HepG2 (cell line): ENCODE measurements at regions not wholly inside any gene's neighbourhood (a gene's known extent, or its start where the extent isn't known, plus 50 kb on each side); places are given as distances from the start of the nearest gene placed in this dataset.

ENCODE experiments used
- ATAC-seq: fragments of 200-7000 bp; cut with Tn5 transposase; 3 replicates; pipeline ENCODE4 v1.9.1; 2020; ENCODE audit warnings: mild to moderate bottlenecking, moderate library complexity
- BruUV-seq: library from RNA; stranded (reverse); fragments of 400-500 nt; replicated peaks from 2 replicates; lab custom pipeline; 2021; lab: Mats Ljungman, UMichigan
- CTCF ChIA-PET: fragments of 300-600 bp; formaldehyde crosslinking; extraction: SDS; loops from one replicate; lab custom pipeline; 2021; ENCODE audit warnings: low total read pairs, inconsistent platforms, low intra/inter-chr PET ratio; lab: Yijun Ruan, JAX
- POLR2A ChIA-PET: fragments of 350-600 bp; sonication (Branson Sonifier 250); formaldehyde crosslinking; loops from one replicate; lab custom pipeline; 2020; ENCODE audit warnings: antibody characterized with exemption, inconsistent platforms; lab: Yijun Ruan, JAX
- DNase-seq: peaks from one replicate; pipeline ENCODE4 v3.0.0-alpha.2; 2015; ENCODE audit warnings: low spot score
- FAIRE-seq: peaks from 3 replicates; lab custom pipeline; 2011; peaks lifted over from hg19 to GRCh38; lab: Jason Lieb, UNC
- H2AFZ ChIP-seq: one replicate; pipeline ENCODE4 v1.6.1; 2011; ENCODE audit warnings: low read length, inconsistent platforms
- H3K27ac ChIP-seq: fragments of 300-600 bp; 3 replicates; pipeline ENCODE4 v1.8.0; 2011; ENCODE audit warnings: mixed run types, mild to moderate bottlenecking, mixed read lengths, low read length, inconsistent platforms; ENCODE audit not compliant: insufficient read depth; ENCODE audit errors: extremely low read length
- H3K27me3 ChIP-seq, 2 experiments: fragments of 200-600 bp in 1 of 2; 2 replicates in 1 of 2; 3 replicates in 1 of 2; pipeline versions ENCODE4 v1.6.0 to v1.8.0; 2011; ENCODE audit warnings: low read length in 2 of 2, mild to moderate bottlenecking in 2 of 2, moderate library complexity in 2 of 2, inconsistent platforms in 1 of 2; ENCODE audit not compliant: insufficient read depth in 2 of 2, control insufficient read depth in 1 of 2
- H3K36me3 ChIP-seq, 2 experiments: fragments of 200-600 bp in 1 of 2; replicated peaks in 1 of 2; 2 replicates in 1 of 2; 3 replicates in 1 of 2; pipeline versions ENCODE4 v1.5.1 to v1.8.0; 2011; ENCODE audit warnings: low read length in 2 of 2, inconsistent platforms in 1 of 2; ENCODE audit not compliant: insufficient read depth in 2 of 2, control insufficient read depth in 1 of 2
- H3K4me1 ChIP-seq: 2 replicates; pipeline ENCODE4 v1.5.1; 2012; ENCODE audit warnings: low read length, inconsistent platforms; ENCODE audit not compliant: insufficient read depth
- H3K4me2 ChIP-seq: 2 replicates; pipeline ENCODE4 v1.6.0; 2011; ENCODE audit warnings: low read depth, low read length, inconsistent platforms
- H3K4me3 ChIP-seq, 3 experiments: fragments of 200-600 bp in 1 of 3; sonication (generic), shearing (Covaris generic) in 1 of 3; replicated peaks in 1 of 3; 2 replicates each; pipeline ENCODE4 v1.5.1; 2011 to 2016; ENCODE audit warnings: low read length in 3 of 3, inconsistent platforms in 2 of 3, low read depth in 2 of 3, mild to moderate bottlenecking in 2 of 3, control low read depth in 1 of 3, mixed read lengths in 1 of 3; ENCODE audit not compliant: insufficient read depth in 1 of 3
- H3K79me2 ChIP-seq: one replicate; pipeline ENCODE4 v1.6.1; 2011; ENCODE audit warnings: low read length, inconsistent platforms; ENCODE audit not compliant: insufficient read depth
- H3K9ac ChIP-seq: 2 replicates; pipeline ENCODE4 v1.6.0; 2011; ENCODE audit warnings: mild to moderate bottlenecking, low read depth, low read length, inconsistent platforms; ENCODE audit not compliant: insufficient read depth
- H3K9me3 ChIP-seq: 2 replicates; pipeline ENCODE4 v1.5.1; 2012; ENCODE audit warnings: mild to moderate bottlenecking, low read length
- H4K20me1 ChIP-seq: 2 replicates; pipeline ENCODE4 v1.6.0; 2011; ENCODE audit warnings: inconsistent platforms, mild to moderate bottlenecking, low read length, moderate library complexity; ENCODE audit not compliant: insufficient read depth
- CCAR2 ChIP-seq: fragments of 200-400 bp; formaldehyde crosslinking; optimal IDR thresholded peaks from 2 replicates; pipeline ENCODE3; 2018; ENCODE audit warnings: low read depth, mild to moderate bottlenecking, low read length, moderate library complexity
- GLI4 ChIP-seq: sonication (generic); formaldehyde crosslinking; IDR thresholded peaks from 2 replicates; pipeline ENCODE4 v1.5.1; 2020; ENCODE audit warnings: missing genetic modification reagents, mild to moderate bottlenecking, moderate library complexity, borderline replicate concordance
- HOXA5 ChIP-seq: sonication (generic); formaldehyde crosslinking; IDR thresholded peaks from 2 replicates; pipeline ENCODE4 v1.4.0; 2020; ENCODE audit warnings: missing genetic modification reagents
- MAFF ChIP-seq: IDR thresholded peaks from 2 replicates; pipeline ENCODE4 v1.6.1; 2011; ENCODE audit warnings: low read depth, low read length, improper control_type of control experiment
- MAFK ChIP-seq, 2 experiments: IDR thresholded peaks in 1 of 2; conservative IDR thresholded peaks in 1 of 2; 2 replicates each; pipeline ENCODE4 v1.6.1; 2011; ENCODE audit warnings: improper control_type of control experiment in 2 of 2, low read length in 2 of 2
- RELA ChIP-seq: sonication (generic); formaldehyde crosslinking; IDR thresholded peaks from 2 replicates; pipeline ENCODE4 v1.4.0; 2020; ENCODE audit warnings: missing genetic modification reagents
- TFAP4 ChIP-seq: sonication (generic); IDR thresholded peaks from 2 replicates; pipeline ENCODE4 v1.6.1; 2016; ENCODE audit warnings: low read depth, borderline replicate concordance
- TRAFD1 ChIP-seq: sonication (generic); formaldehyde crosslinking; IDR thresholded peaks from 2 replicates; pipeline ENCODE4 v1.5.1; 2020; ENCODE audit warnings: missing genetic modification reagents, mild to moderate bottlenecking, borderline replicate concordance
- ZNF513 ChIP-seq: sonication (generic); formaldehyde crosslinking; conservative IDR thresholded peaks from 2 replicates; pipeline ENCODE4 v1.5.0; 2020; ENCODE audit warnings: missing genetic modification reagents
- in situ Hi-C: cut with HindIII; loops from 2 replicates; pipeline ENCODE4 v1.10.0; 2017; ENCODE audit warnings: low pct_unique_long_range_greater_than_20kb; ENCODE audit not compliant: extremely low pct_ligation_motif_present
- intact Hi-C: fragments of 100-400 bp; cut with micrococcal nuclease; formaldehyde crosslinking; loops from one replicate; pipeline ENCODE4 v1.10.0; 2022; ENCODE audit not compliant: unreplicated experiment

- H3K9me3 ChIP-seq = peaks cover 79% of the 10 kb centered on the region
- H3K4me1 ChIP-seq = no peaks in the 10 kb centered on the region
- H3K79me2 ChIP-seq = no peaks in the 10 kb centered on the region
- TF ChIP-seq MAFK (conservative IDR thresholded peaks at IDR 0.05 in 1 of 2, IDR thresholded peaks at IDR 0.05 in 1 of 2; ENCODE audit: low read length in 2 of 2) (peak; percentile 48 to 87; a peak in 3 of 4 replicates), CCAR2 (no peak), RELA (no peak), GLI4 (CRISPR knock-in tag) (no peak), HOXA5 (CRISPR knock-in tag) (no peak), MAFF (peak; percentile 51; the same call in 1 of the 2 replicates), ZNF513 (no peak), TFAP4 (no peak), TRAFD1 (no peak)
- H3K27me3 ChIP-seq = no peaks in the 10 kb centered on the region
- no peaks in the 10 kb centered on the region for H4K20me1 ChIP-seq
- in situ Hi-C loops (no loop called here), intact Hi-C loops (no loop called here)
- DNase-seq (no peak), FAIRE-seq (no peak), ATAC-seq (no peak)
- no peak overlapping the region for H3K9ac ChIP-seq
- no peaks in the 10 kb centered on the region for H3K36me3 ChIP-seq
- H3K4me2 ChIP-seq = no peak overlapping the region
- ChIA-PET POLR2A (no interaction called here), CTCF (no interaction called here)
- H2AFZ ChIP-seq = no peak overlapping the region
- no peak overlapping the region for H3K4me3 ChIP-seq
- BruUV-seq = no TSS peak
- H3K27ac ChIP-seq = no peak overlapping the region
Measured at GRCh38 chr14:27485193-27485592, 887.4 kb upstream of the NOVA1 start.
